Keratinocyte (primary cell): ENCODE measurements at regions not wholly inside any gene's neighbourhood (a gene's known extent, or its start where the extent isn't known, plus 50 kb on each side); places are given as distances from the start of the nearest gene placed in this dataset.

Experiments used
- DNase-seq: peaks from one replicate; pipeline ENCODE4 v3.0.0-alpha.2; 2011; ENCODE audit warnings: low read depth, missing footprints, low spot score
- FAIRE-seq: peaks from 2 replicates; lab custom pipeline; 2011; peaks lifted over from hg19 to GRCh38; lab: Jason Lieb, UNC
- H2AFZ ChIP-seq: 2 replicates; pipeline ENCODE4 v1.6.0; 2012; ENCODE audit warnings: low read length, control low read depth, inconsistent platforms; ENCODE audit not compliant: control insufficient read depth
- H3K27ac ChIP-seq: 2 replicates; pipeline ENCODE4 v1.5.1; 2011; ENCODE audit warnings: low read length; ENCODE audit not compliant: control insufficient read depth, insufficient read depth
- H3K27me3 ChIP-seq: 3 replicates; pipeline ENCODE4 v1.6.0; 2011; ENCODE audit warnings: low read length; ENCODE audit not compliant: control insufficient read depth, insufficient read depth; ENCODE audit errors: extremely low read depth
- H3K36me3 ChIP-seq, 2 experiments: 2 replicates in 1 of 2; 3 replicates in 1 of 2; pipeline ENCODE4 v1.5.1; 2011; ENCODE audit warnings: low read length in 2 of 2, mild to moderate bottlenecking in 1 of 2; ENCODE audit not compliant: control insufficient read depth in 2 of 2, insufficient read depth in 2 of 2; ENCODE audit errors: extremely low read depth in 1 of 2
- H3K4me1 ChIP-seq: 3 replicates; pipeline ENCODE4 v1.5.1; 2011; ENCODE audit warnings: low read length; ENCODE audit not compliant: control insufficient read depth, insufficient read depth; ENCODE audit errors: extremely low read depth
- H3K4me2 ChIP-seq: 3 replicates; pipeline ENCODE4 v1.6.0; 2011; ENCODE audit warnings: low read depth, low read length; ENCODE audit not compliant: control insufficient read depth, insufficient read depth; ENCODE audit errors: extremely low read depth
- H3K4me3 ChIP-seq, 3 experiments: fragments of 200-600 bp in 1 of 3; sonication (generic) in 1 of 3; 2 replicates in 2 of 3; 3 replicates in 1 of 3; pipeline ENCODE4 v1.5.1; 2011 to 2016; ENCODE audit warnings: low read length in 3 of 3, mild to moderate bottlenecking in 3 of 3, control low read depth in 2 of 3, inconsistent platforms in 1 of 3, low read depth in 1 of 3, mixed read lengths in 1 of 3, mixed run types in 1 of 3, moderate library complexity in 1 of 3; ENCODE audit not compliant: control insufficient read depth in 2 of 3, insufficient read depth in 2 of 3; ENCODE audit errors: extremely low read depth in 1 of 3
- H3K79me2 ChIP-seq: 2 replicates; pipeline ENCODE4 v1.6.0; 2012; ENCODE audit warnings: low read length; ENCODE audit not compliant: control insufficient read depth, insufficient read depth
- H3K9ac ChIP-seq: 3 replicates; pipeline ENCODE4 v1.6.0; 2011; ENCODE audit warnings: low read length; ENCODE audit not compliant: control insufficient read depth, insufficient read depth; ENCODE audit errors: extremely low read depth
- H3K9me1 ChIP-seq: 3 replicates; pipeline ENCODE4 v1.6.0; 2011; ENCODE audit warnings: low read length; ENCODE audit not compliant: control insufficient read depth, insufficient read depth; ENCODE audit errors: extremely low read depth
- H3K9me3 ChIP-seq: 2 replicates; pipeline ENCODE4 v1.5.1; 2012; ENCODE audit warnings: low read depth, low read length; ENCODE audit not compliant: control insufficient read depth
- H4K20me1 ChIP-seq: 3 replicates; pipeline ENCODE4 v1.6.0; 2011; ENCODE audit warnings: low read length; ENCODE audit not compliant: control insufficient read depth, insufficient read depth; ENCODE audit errors: extremely low read depth
- CTCF ChIP-seq, 3 experiments: IDR thresholded peaks in 1 of 3; conservative IDR thresholded peaks in 1 of 3; optimal IDR thresholded peaks in 1 of 3; 2 replicates in 2 of 3; 3 replicates in 1 of 3; pipeline versions ENCODE3 to v1.5.1; 2011; ENCODE audit warnings: low read length in 3 of 3, mild to moderate bottlenecking in 3 of 3, moderate library complexity in 2 of 3, control low read depth in 1 of 3, inconsistent platforms in 1 of 3; ENCODE audit not compliant: insufficient read depth in 2 of 3; ENCODE audit errors: extremely low read depth in 1 of 3
- EZH2 ChIP-seq: IDR thresholded peaks from one replicate; pipeline ENCODE4 v1.6.1; 2012; ENCODE audit warnings: inconsistent platforms, mild to moderate bottlenecking, low read length, moderate library complexity
- dilution Hi-C: fragments of 300-500 bp; cut with MboI; formaldehyde crosslinking; loops from one replicate; pipeline ENCODE4 v1.7.0; 2020; ENCODE audit warnings: low sequenced_read_pairs; ENCODE audit not compliant: extremely low pct_ligation_motif_present

GRCh38 chr20:55685425-55685824 is 319.9 kb downstream of the CBLN4 start:
- DNase-seq (no peak), FAIRE-seq (no peak)
- Histone ChIP-seq H3K9ac (no peak overlapping the region), H3K4me1 (no peaks in the 10 kb centered on the region), H4K20me1 (no peaks in the 10 kb centered on the region), H3K9me3 (no peaks in the 10 kb centered on the region), H3K4me2 (no peak overlapping the region), H3K36me3 (no peaks in the 10 kb centered on the region), H3K79me2 (no peaks in the 10 kb centered on the region), H3K27me3 (no peaks in the 10 kb centered on the region), H2AFZ (no peak overlapping the region), H3K27ac (no peak overlapping the region), H3K9me1 (no peaks in the 10 kb centered on the region), H3K4me3 (no peak overlapping the region)
- no peak for TF ChIP-seq CTCF (optimal IDR thresholded peaks at IDR 0.05 in 1 of 3, IDR thresholded peaks at IDR 0.05 in 1 of 3, conservative IDR thresholded peaks at IDR 0.05 in 1 of 3; ENCODE audit: extremely low read depth in 1 of 3, insufficient read depth in 2 of 3, low read length in 3 of 3)
- dilution Hi-C loops = no loop called here

- no peaks in the 10 kb centered on the region for H3K27me3 ChIP-seq
- H4K20me1 ChIP-seq = no peaks in the 10 kb centered on the region
- H3K4me1 ChIP-seq = no peaks in the 10 kb centered on the region
- DNase-seq (no peak), FAIRE-seq (no peak)
- no peaks in the 10 kb centered on the region for H3K9me3 ChIP-seq
- no peak overlapping the region for H3K9ac ChIP-seq
- no peaks in the 10 kb centered on the region for H3K9me1 ChIP-seq
- no peak overlapping the region for H3K4me3 ChIP-seq
- no peaks in the 10 kb centered on the region for H3K79me2 ChIP-seq
- no peak overlapping the region for H2AFZ ChIP-seq
- no peak overlapping the region for H3K4me2 ChIP-seq
- H3K36me3 ChIP-seq = no peaks in the 10 kb centered on the region
- TF ChIP-seq EZH2 (no peak), CTCF (optimal IDR thresholded peaks at IDR 0.05 in 1 of 3, IDR thresholded peaks at IDR 0.05 in 1 of 3, conservative IDR thresholded peaks at IDR 0.05 in 1 of 3; ENCODE audit: extremely low read depth in 1 of 3, insufficient read depth in 2 of 3, low read length in 3 of 3) (no peak)
- dilution Hi-C loops = no loop called here
- no peak overlapping the region for H3K27ac ChIP-seq
These were observed 320.7 kb downstream of the CBLN4 start for GRCh38 chr20:55684578-55684977.
